Activated naive CD4-positive, alpha-beta T cell treated with anti-CD3 and anti-CD28 coated beads, Interleukin-2, amount 10 ng/mL, durations not matched to agents 7 days and 5 days (primary cell): ENCODE measurements at regions not wholly inside any gene's neighbourhood (a gene's known extent, or its start where the extent isn't known, plus 50 kb on each side); places are given as distances from the start of the nearest gene placed in this dataset.
"Not testable (repeated sequence)": the region's sequence is repeated elsewhere in the genome, so short reads cannot be mapped to it uniquely, and the experiment has no call there.

Source experiments
- CTCF ChIA-PET: fragments of 350-600 bp; sonication (Branson Sonifier 250); formaldehyde crosslinking; loops from one replicate; lab custom pipeline; 2021; ENCODE audit warnings: antibody characterized with exemption; lab: Charles Lee
- DNase-seq: peaks from one replicate; pipeline ENCODE4 v3.0.0-alpha.2; 2020
- H3K27ac Mint-ChIP-seq: one replicate; pipeline ENCODE4 v1.8.0; 2021; ENCODE audit warnings: mild to moderate bottlenecking, moderate library complexity, mixed read lengths
- H3K27me3 Mint-ChIP-seq: one replicate; pipeline ENCODE4 v1.8.0; 2021; ENCODE audit warnings: mild to moderate bottlenecking, mixed read lengths
- H3K36me3 Mint-ChIP-seq: one replicate; pipeline ENCODE4 v1.8.0; 2021; ENCODE audit warnings: mixed read lengths
- H3K4me1 Mint-ChIP-seq: one replicate; pipeline ENCODE4 v1.8.0; 2021; ENCODE audit warnings: mixed read lengths
- H3K4me3 Mint-ChIP-seq: one replicate; pipeline ENCODE4 v1.8.0; 2021; ENCODE audit warnings: mild to moderate bottlenecking, moderate library complexity, mixed read lengths
- H3K9me3 Mint-ChIP-seq: one replicate; pipeline ENCODE4 v1.8.0; 2021; ENCODE audit warnings: mixed read lengths

DNA sequence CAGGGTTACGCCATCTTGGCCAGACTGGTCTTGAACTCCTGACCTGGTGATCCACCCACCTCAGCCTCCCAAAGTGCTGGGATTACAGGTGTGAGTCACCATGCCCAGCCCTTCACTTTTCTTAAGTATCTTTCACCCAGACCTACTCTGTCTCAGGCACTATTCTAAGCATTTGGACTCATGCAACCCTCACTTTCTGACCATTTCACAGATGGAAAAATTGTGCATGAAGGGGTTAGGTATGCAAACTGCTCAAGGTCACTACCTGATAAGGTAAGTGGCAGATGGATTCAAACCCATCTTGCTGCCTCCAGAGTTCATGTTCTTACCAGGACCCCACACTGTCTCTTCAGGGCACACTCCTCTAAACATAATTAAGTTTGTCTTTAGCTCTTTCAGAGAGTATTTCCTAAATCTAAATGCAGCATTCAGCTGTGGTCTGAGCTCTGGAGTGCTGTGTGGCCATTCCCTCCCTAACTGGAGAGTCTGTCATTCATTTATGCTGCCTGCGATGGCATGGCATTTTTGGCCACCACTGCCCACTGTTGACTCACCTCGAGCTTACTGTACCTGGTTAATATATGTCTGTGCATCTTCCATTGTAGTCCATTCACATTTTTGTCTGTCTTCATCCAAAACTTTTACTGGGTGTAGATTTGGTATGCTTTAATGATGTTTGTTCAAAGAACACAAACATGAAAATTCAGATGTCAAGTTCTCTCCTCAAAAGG lies 88.4 kb downstream of the CCDC71L start:
- no peak overlapping the region for H3K4me3 Mint-ChIP-seq
- CTCF ChIA-PET = no interaction called here

DNA sequence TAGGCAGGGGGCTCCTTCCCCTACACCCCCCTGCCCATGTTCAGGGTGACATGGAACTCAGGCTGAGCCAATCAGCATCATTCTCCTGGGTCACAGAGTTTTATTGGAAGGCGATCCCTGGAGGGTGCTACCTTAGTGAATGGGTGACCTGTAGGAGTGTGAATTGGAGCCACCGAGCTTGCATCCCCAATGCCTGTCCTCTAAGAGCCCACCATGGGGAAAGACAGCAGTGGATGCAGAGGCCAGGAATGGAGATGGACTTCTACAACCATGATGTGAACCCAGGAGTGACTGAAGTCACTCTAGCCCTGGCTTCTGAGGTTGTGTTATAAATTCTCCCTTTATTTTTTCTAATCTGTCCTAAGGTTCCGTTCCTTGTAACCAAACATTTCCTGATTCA lies 89.4 kb downstream of the CCDC71L start:
- no peaks in the 10 kb centered on the region for H3K36me3 Mint-ChIP-seq
- H3K27me3 Mint-ChIP-seq = peaks cover 4% of the 10 kb centered on the region
- H3K27ac Mint-ChIP-seq = no peak overlapping the region
- H3K4me1 Mint-ChIP-seq = peaks cover 4% of the 10 kb centered on the region
- no peaks in the 10 kb centered on the region for H3K9me3 Mint-ChIP-seq
- CTCF ChIA-PET = interaction anchor here (1.6 kb wide), 1 partner anchor 29 kb away, joined by 3 read pairs; no protein-coding TSS in a partner anchor
- DNase-seq = no peak
- no peak overlapping the region for H3K4me3 Mint-ChIP-seq

More for the DNA sequence above, 88.4 kb downstream of the CCDC71L start:
- H3K27me3 Mint-ChIP-seq = peaks cover 9% of the 10 kb centered on the region
- H3K36me3 Mint-ChIP-seq = no peaks in the 10 kb centered on the region
- no peaks in the 10 kb centered on the region for H3K9me3 Mint-ChIP-seq
- peaks cover 4% of the 10 kb centered on the region for H3K4me1 Mint-ChIP-seq
- H3K27ac Mint-ChIP-seq = no peak overlapping the region
- no peak for DNase-seq

DNA sequence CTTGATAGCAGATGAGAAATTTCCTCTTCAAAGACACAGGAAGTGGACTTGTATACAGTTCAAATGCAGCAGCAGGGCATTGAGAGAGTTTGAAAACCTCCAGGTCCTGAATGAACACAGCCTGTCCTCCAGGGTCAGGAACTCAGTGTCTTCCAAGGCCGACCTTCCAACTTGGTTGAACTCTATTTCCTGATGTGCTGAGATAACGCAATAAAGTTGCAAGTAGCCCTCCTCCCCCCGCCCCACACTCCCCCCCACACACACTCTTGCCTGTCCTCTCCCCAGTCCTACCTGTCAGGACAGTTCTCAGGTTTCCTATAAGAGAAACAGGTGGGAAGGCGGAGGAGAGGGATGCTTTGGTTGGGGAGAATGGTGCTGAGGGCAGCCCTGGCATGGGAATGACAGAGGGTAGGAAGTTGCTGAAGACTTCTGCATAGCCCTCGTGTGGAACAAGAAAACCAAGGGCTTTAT lies 90.0 kb downstream of the CCDC71L start:
- Mint-ChIP-seq H3K9me3 (no peaks in the 10 kb centered on the region), H3K4me1 (peaks cover 4% of the 10 kb centered on the region), H3K36me3 (no peaks in the 10 kb centered on the region), H3K4me3 (no peak overlapping the region), H3K27me3 (peaks cover 4% of the 10 kb centered on the region), H3K27ac (no peak overlapping the region)
- CTCF ChIA-PET = interaction anchor here (1.6 kb wide), 1 partner anchor 29 kb away, joined by 3 read pairs; no protein-coding TSS in a partner anchor
- no peak for DNase-seq

DNA sequence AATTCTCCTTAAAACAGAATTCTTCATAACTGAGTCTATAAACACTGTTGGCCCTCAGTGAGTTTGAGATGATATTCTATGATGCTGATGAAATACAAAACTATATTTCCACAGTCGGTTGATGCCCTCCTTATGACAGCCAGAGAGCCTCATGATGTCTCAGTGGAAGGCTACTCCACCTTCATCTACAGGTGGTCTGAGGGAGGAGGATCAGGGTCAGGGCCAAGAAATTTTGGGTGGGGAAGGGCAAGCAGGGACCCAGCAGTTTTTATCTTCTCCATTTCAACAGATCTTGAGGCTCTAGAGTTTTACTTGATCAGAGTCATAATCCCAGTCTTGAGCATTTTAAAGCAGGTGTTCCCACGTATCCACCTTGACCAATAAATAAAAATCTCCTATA lies 90.8 kb downstream of the CCDC71L start:
- H3K4me3 Mint-ChIP-seq = no peak overlapping the region
- CTCF ChIA-PET = interaction anchor here (1.6 kb wide), 1 partner anchor 28 kb away, joined by 3 read pairs; no protein-coding TSS in a partner anchor
- H3K4me1 Mint-ChIP-seq = peaks cover 4% of the 10 kb centered on the region
- peak overlapping the region; percentile 50 for H3K27ac Mint-ChIP-seq
- no peaks in the 10 kb centered on the region for H3K36me3 Mint-ChIP-seq
- H3K27me3 Mint-ChIP-seq = peaks cover 4% of the 10 kb centered on the region
- no peak for DNase-seq
- no peaks in the 10 kb centered on the region for H3K9me3 Mint-ChIP-seq

- H3K9me3 Mint-ChIP-seq = no peaks in the 10 kb centered on the region
- H3K4me1 Mint-ChIP-seq = peaks cover 4% of the 10 kb centered on the region
- no peaks in the 10 kb centered on the region for H3K27me3 Mint-ChIP-seq
- DNase-seq = no peak
- H3K27ac Mint-ChIP-seq = no peak overlapping the region
- no peaks in the 10 kb centered on the region for H3K36me3 Mint-ChIP-seq
- CTCF ChIA-PET = no interaction called here
- no peak overlapping the region for H3K4me3 Mint-ChIP-seq
Observed at GRCh38 chr7:106569500-106569929, 91.4 kb downstream of the CCDC71L start.

GRCh38 chr7:106568680-106569499 lies 92.1 kb downstream of the CCDC71L start:
- no peak overlapping the region for H3K4me3 Mint-ChIP-seq

DNA sequence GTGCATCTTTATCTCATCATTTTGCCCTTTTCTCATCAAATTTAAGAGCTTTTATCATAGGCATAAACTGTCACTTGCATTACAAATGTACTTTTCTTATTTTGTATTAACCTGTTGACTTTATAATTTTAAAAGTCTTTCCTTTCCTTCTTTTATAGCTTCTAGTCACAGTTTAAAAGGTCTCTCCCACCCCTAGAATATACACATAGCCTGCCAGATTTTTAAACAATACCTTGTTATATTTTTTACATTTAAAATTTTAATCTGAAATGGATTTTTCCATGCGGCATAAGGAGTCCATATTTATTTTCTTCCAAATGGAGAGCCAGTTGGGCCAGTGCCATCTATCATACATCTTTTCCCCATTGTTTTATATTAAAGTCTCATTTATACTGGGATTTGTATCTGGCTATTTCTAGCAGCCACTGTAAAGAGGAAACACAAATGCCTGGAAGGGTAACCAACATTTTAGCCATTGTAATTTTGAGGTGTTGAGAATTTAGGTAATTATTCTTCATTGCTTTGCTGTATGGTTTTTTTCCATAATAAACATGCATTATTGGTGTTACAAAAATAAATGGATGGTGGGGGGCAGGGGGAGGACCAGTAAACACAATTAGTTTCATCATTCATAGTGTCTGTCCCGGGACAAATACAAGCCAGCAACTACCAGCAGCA lies 92.8 kb downstream of the CCDC71L start:
- H3K36me3 Mint-ChIP-seq = no peaks in the 10 kb centered on the region
- H3K4me1 Mint-ChIP-seq = peaks cover 4% of the 10 kb centered on the region
- no peaks in the 10 kb centered on the region for H3K9me3 Mint-ChIP-seq
- H3K4me3 Mint-ChIP-seq = no peak overlapping the region
- H3K27ac Mint-ChIP-seq = no peak overlapping the region
- no peak for DNase-seq
- no peaks in the 10 kb centered on the region for H3K27me3 Mint-ChIP-seq
- CTCF ChIA-PET = no interaction called here

More at GRCh38 chr7:106568680-106569499, 92.1 kb downstream of the CCDC71L start:
- CTCF ChIA-PET = no interaction called here
- no peaks in the 10 kb centered on the region for H3K27me3 Mint-ChIP-seq
- H3K36me3 Mint-ChIP-seq = no peaks in the 10 kb centered on the region
- DNase-seq = no peak
- peaks cover 4% of the 10 kb centered on the region for H3K4me1 Mint-ChIP-seq
- no peaks in the 10 kb centered on the region for H3K9me3 Mint-ChIP-seq
- H3K27ac Mint-ChIP-seq = no peak overlapping the region

- H3K27ac Mint-ChIP-seq, CTCF ChIA-PET, H3K4me3 Mint-ChIP-seq, H3K4me1 Mint-ChIP-seq, H3K36me3 Mint-ChIP-seq, H3K27me3 Mint-ChIP-seq, DNase-seq, H3K9me3 Mint-ChIP-seq: not testable (repeated sequence)
Observed at GRCh38 chr7:106567204-106568001, 93.6 kb downstream of the CCDC71L start.

DNA sequence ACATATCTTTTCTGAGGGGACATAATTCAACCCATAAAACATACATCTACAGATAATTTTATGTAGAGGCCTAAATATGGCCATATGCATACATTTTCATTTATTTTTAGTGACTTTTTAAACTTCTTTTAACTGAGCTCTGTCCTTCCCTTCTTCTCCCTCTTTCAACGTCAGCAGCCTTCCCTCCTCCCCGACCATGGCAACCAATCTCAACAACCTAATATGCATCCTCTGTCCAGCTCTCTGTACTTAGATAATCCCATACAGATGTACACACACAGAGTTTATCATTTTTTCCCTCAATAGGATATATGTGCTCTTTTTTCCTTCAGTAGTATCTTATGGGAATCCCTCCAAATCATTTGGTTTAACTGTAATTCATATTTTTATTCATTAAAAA lies 94.3 kb downstream of the CCDC71L start:
- Mint-ChIP-seq H3K27me3 (no peaks in the 10 kb centered on the region), H3K4me1 (peaks cover 4% of the 10 kb centered on the region), H3K9me3 (no peaks in the 10 kb centered on the region), H3K27ac (no peak overlapping the region), H3K4me3 (no peak overlapping the region), H3K36me3 (no peaks in the 10 kb centered on the region)
- CTCF ChIA-PET = interaction anchor here (1.0 kb wide), 1 partner anchor 23 kb away, joined by 3 read pairs; no protein-coding TSS in a partner anchor
- no peak for DNase-seq

DNA sequence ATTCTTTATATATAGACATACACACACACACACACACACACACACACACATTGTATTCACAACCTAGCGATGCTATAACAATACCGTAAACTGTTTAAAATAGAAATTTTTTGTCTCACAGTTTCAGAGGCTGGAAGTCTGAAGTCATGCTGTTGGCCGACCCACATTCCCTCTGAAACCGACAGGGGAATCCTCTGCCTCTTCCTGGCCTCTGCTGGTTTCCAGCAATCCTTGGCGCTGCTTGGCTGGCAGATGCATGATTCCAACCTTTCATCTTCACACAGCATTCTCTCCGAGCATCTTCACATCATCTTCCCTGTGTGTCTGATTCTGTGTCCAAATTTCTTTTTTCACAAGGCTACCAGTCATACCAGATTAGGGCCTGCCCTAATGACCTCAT lies 94.8 kb downstream of the CCDC71L start:
- H3K27me3 Mint-ChIP-seq = no peaks in the 10 kb centered on the region
- no peaks in the 10 kb centered on the region for H3K9me3 Mint-ChIP-seq
- no peaks in the 10 kb centered on the region for H3K36me3 Mint-ChIP-seq
- CTCF ChIA-PET = interaction anchor here (1.0 kb wide), 1 partner anchor 22 kb away, joined by 3 read pairs; no protein-coding TSS in a partner anchor
- peaks cover 4% of the 10 kb centered on the region for H3K4me1 Mint-ChIP-seq
- H3K4me3 Mint-ChIP-seq = no peak overlapping the region
- no peak for DNase-seq
- H3K27ac Mint-ChIP-seq = no peak overlapping the region

DNA sequence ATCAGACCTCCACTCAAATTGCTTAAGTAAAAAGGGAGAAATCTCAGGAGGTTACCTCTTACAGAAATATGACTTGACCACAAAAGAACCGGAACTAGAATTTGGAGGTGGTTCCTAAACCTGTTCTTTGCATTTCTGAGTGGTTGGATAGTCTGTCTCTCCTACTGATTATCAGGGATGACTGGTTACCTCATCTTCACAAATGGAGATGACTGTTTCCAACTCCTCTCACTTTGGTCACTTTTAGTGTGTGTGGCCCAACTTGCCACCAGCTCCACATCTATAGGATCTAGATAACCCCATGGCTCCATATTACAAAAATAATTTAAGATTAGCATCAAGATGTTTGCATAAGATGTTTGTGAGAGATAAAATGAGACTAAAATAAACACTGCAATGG lies 95.5 kb downstream of the CCDC71L start:
- no peak for DNase-seq
- no peak overlapping the region for H3K4me3 Mint-ChIP-seq
- H3K36me3 Mint-ChIP-seq = no peaks in the 10 kb centered on the region
- peaks cover 4% of the 10 kb centered on the region for H3K4me1 Mint-ChIP-seq
- no peaks in the 10 kb centered on the region for H3K9me3 Mint-ChIP-seq
- H3K27ac Mint-ChIP-seq = no peak overlapping the region
- CTCF ChIA-PET = no interaction called here
- no peaks in the 10 kb centered on the region for H3K27me3 Mint-ChIP-seq

GRCh38 chr7:106563466-106564150 lies 97.3 kb downstream of the CCDC71L start:
- no peak overlapping the region for H3K4me3 Mint-ChIP-seq
- H3K36me3 Mint-ChIP-seq = no peaks in the 10 kb centered on the region
- H3K27ac Mint-ChIP-seq = no peak overlapping the region
- no peak for DNase-seq
- H3K9me3 Mint-ChIP-seq = peaks cover 2% of the 10 kb centered on the region
- H3K4me1 Mint-ChIP-seq = peaks cover 4% of the 10 kb centered on the region
- CTCF ChIA-PET = no interaction called here
- H3K27me3 Mint-ChIP-seq = no peaks in the 10 kb centered on the region
